K562 (cell line): ENCODE measurements at regions not wholly inside any gene's neighbourhood (a gene's known extent, or its start where the extent isn't known, plus 50 kb on each side); places are given as distances from the start of the nearest gene placed in this dataset.

Experiments
- BRCA1 ChIP-seq, 2 experiments: fragments of 450-650 bp in 1 of 2; sonication (generic) in 1 of 2; formaldehyde crosslinking in 1 of 2; IDR thresholded peaks; 2 replicates each; pipeline versions ENCODE4 v1.5.0 to v1.6.1; 2017 to 2020; ENCODE audit warnings: mild to moderate bottlenecking in 1 of 2, missing genetic modification reagents in 1 of 2
- CTCF ChIP-seq, 3 experiments: IDR thresholded peaks in 2 of 3; conservative IDR thresholded peaks in 1 of 3; 2 replicates each; pipeline ENCODE4 v1.5.1; 2011 to 2012; ENCODE audit warnings: low read length in 3 of 3, mild to moderate bottlenecking in 3 of 3, control low read depth in 2 of 3, improper control_type of control experiment in 1 of 3, inconsistent platforms in 1 of 3, low read depth in 1 of 3, mixed read lengths in 1 of 3, moderate library complexity in 1 of 3; ENCODE audit not compliant: insufficient read depth in 2 of 3
- ELK1 ChIP-seq: sonication (generic); formaldehyde crosslinking; IDR thresholded peaks from 2 replicates; pipeline ENCODE4 v1.8.1; 2022; ENCODE audit warnings: missing genetic modification reagents
- MAFK ChIP-seq: IDR thresholded peaks from 2 replicates; pipeline ENCODE4 v1.6.1; 2011; ENCODE audit warnings: low read length, improper control_type of control experiment
- MGA ChIP-seq: fragments of 450-650 bp; IDR thresholded peaks from 2 replicates; pipeline ENCODE4 v1.6.1; 2016; ENCODE audit warnings: mild to moderate bottlenecking, moderate library complexity
- MXI1 ChIP-seq: IDR thresholded peaks from 2 replicates; pipeline ENCODE4 v1.6.1; 2011; ENCODE audit warnings: low read depth, mild to moderate bottlenecking, improper control_type of control experiment, low read length
- POLR2AphosphoS5 ChIP-seq: IDR thresholded peaks from 2 replicates; pipeline ENCODE4 v1.6.1; 2011; ENCODE audit warnings: mild to moderate bottlenecking, low read depth, low read length, moderate library complexity; ENCODE audit not compliant: control insufficient read depth, insufficient read depth
- RFX5 ChIP-seq: IDR thresholded peaks from 2 replicates; pipeline ENCODE4 v1.6.1; 2011; ENCODE audit warnings: low read depth, mild to moderate bottlenecking, improper control_type of control experiment, low read length
- TRIM25 ChIP-seq: fragments of 450-650 bp; IDR thresholded peaks from 2 replicates; pipeline ENCODE4 v1.7.0; 2016; ENCODE audit warnings: borderline replicate concordance
- ZBTB7A ChIP-seq: IDR thresholded peaks from 2 replicates; pipeline ENCODE4 v1.6.1; 2011; ENCODE audit warnings: low read depth, mild to moderate bottlenecking, low read length, moderate library complexity, borderline replicate concordance; ENCODE audit not compliant: control insufficient read depth
- ZNF197 ChIP-seq: fragments of 200-800 bp; sonication (Bioruptor generic); IDR thresholded peaks from 2 replicates; pipeline ENCODE4 v1.6.1; 2016; ENCODE audit warnings: low read depth, missing genetic modification characterization, missing compliant biosample characterization
- ZNF274 ChIP-seq: IDR thresholded peaks from 2 replicates; pipeline ENCODE4 v1.6.1; 2011; ENCODE audit warnings: low read depth, mild to moderate bottlenecking, low read length, moderate library complexity, borderline replicate concordance
- ZNF507 ChIP-seq: conservative IDR thresholded peaks from 2 replicates; pipeline ENCODE4 v1.6.1; 2017; ENCODE audit warnings: missing genetic modification characterization, missing compliant biosample characterization

- no peak for TF ChIP-seq MGA
- no peak for TF ChIP-seq ELK1
- TF ChIP-seq TRIM25, result no peak
- no peak for TF ChIP-seq CTCF (IDR thresholded peaks at IDR 0.05 in 2 of 3, conservative IDR thresholded peaks at IDR 0.05 in 1 of 3; ENCODE audit: insufficient read depth in 2 of 3, low read depth in 1 of 3, low read length in 3 of 3)
- TF ChIP-seq MXI1, result no peak
- no peak for TF ChIP-seq ZNF197 (CRISPR knock-in tag)
- TF ChIP-seq BRCA1 (IDR thresholded peaks at IDR 0.05), result no peak
- TF ChIP-seq BRCA1 (CRISPR knock-in tag; IDR thresholded peaks at IDR 0.05), result no peak
- no peak for TF ChIP-seq MAFK
- no peak for TF ChIP-seq ZNF507
- TF ChIP-seq RFX5, result no peak
- TF ChIP-seq ZNF274, result no peak
- TF ChIP-seq POLR2AphosphoS5, result no peak
- TF ChIP-seq ZBTB7A, result no peak
Observed at GRCh38 chr20:52596256-52596655, 375.9 kb upstream of the TSHZ2 start.
